Choroid plexus epithelial cell (primary cell): ENCODE measurements at regions not wholly inside any gene's neighbourhood (a gene's known extent, or its start where the extent isn't known, plus 50 kb on each side); places are given as distances from the start of the nearest gene placed in this dataset.

ENCODE experiments used
- DNase-seq: peaks from one replicate; pipeline ENCODE4 v3.0.0-alpha.2; 2010; ENCODE audit warnings: low read depth
- H3K4me3 ChIP-seq: 2 replicates; pipeline ENCODE4 v1.5.1; 2011; ENCODE audit warnings: low read depth, mild to moderate bottlenecking, control low read depth, low read length, moderate library complexity
- CTCF ChIP-seq: conservative IDR thresholded peaks from 2 replicates; pipeline ENCODE4 v1.5.1; 2011; ENCODE audit warnings: low read depth, mild to moderate bottlenecking, control low read depth, inconsistent platforms, low read length, moderate library complexity

DNA sequence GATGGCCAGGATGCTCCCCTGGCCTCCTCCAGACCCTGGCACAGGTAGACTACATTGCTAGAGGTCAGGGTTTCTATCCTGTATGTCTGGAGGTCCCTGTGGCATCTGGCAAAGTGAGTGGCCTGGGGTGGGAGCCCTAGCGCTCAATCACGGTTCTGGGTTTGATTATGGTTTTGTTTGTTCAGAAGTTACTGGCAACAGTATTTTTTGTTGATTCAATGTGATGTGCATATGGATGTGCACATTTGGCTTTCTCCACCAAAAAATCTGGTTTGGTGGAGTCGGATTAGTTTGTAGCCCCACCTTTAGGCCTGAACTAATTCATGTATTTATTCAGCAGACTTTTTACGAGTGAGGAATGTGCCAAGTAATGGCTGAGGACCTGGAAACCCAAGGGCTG is 109.7 kb downstream of the VEGFA start:
- no peak for DNase-seq
- TF ChIP-seq CTCF = no peak
- H3K4me3 ChIP-seq = no peak overlapping the region

DNA sequence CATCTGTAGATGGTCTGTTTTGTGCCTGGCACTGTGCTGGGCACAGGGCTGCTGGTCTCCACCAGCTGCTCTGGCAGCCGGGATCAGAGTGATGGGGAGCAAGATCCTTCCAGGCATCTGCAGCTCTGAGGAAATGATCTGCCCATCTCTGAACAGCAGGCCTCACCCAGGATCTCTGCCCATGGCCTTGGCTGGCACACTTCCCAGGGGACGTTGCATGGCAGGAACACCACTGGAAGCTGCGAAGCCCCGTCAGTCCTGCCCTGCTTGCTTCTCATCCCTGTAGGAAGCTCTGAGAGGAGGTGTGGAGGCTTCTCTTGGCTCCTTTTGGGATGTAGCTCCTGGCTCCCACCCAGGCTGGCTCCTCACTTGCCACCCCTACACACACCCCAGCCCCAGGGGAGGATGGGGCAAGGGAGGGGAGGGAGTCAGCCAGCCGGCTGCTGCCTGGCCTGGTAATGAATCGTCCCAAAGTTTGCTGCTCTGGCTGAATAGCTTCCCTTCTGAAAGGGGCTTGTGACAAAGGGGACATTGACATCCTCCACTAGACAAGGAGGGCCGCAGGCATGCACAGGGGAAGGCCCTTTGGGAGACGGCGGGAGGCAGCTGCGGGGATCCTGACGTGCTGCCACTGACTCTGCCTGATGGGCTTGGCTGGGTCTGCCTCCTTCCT is 108.9 kb downstream of the VEGFA start:
- no peak overlapping the region for H3K4me3 ChIP-seq
- TF ChIP-seq CTCF = no peak
- no peak for DNase-seq

DNA sequence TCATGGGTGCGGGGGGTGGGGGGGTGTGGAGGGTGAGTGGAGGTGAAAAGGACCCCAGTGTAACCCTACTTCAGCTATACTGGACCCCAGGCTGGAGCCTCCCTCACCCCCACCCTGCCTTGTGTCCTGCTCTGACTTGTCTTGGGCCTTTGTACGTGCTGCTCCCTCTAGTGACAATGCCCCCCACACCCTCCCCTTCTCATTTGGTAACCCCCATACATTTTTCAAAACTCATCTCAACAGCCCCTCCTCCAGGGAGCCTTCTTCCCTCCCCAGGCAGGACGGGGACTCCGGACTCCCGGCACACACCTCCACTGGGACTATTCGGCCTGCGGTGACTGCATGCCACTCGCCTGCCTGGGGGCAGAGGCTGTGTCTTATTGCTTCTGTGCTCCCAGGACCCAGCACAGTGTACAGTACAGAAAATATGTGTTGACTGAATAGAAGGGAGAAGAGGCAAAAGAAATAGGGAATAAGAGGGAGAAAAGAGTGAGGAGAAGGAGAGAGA is 108.2 kb downstream of the VEGFA start:
- no peak overlapping the region for H3K4me3 ChIP-seq
- DNase-seq = no peak
- TF ChIP-seq CTCF = no peak

GRCh38 chr6:43877463-43878126 is 107.6 kb downstream of the VEGFA start:
- DNase-seq = no peak
- TF ChIP-seq CTCF = no peak
- no peak overlapping the region for H3K4me3 ChIP-seq

GRCh38 chr6:43877036-43877435 is 107.0 kb downstream of the VEGFA start:
- TF ChIP-seq CTCF = no peak
- H3K4me3 ChIP-seq = no peak overlapping the region
- no peak for DNase-seq

- no peak for TF ChIP-seq CTCF
- H3K4me3 ChIP-seq = no peak overlapping the region
- no peak for DNase-seq
Observed at GRCh38 chr6:43876602-43877001, 106.6 kb downstream of the VEGFA start.
